ENCODE measurements at regions not wholly inside any gene's neighbourhood (a gene's known extent, or its start where the extent isn't known, plus 50 kb on each side); places are given as distances from the start of the nearest gene placed in this dataset.

DNA sequence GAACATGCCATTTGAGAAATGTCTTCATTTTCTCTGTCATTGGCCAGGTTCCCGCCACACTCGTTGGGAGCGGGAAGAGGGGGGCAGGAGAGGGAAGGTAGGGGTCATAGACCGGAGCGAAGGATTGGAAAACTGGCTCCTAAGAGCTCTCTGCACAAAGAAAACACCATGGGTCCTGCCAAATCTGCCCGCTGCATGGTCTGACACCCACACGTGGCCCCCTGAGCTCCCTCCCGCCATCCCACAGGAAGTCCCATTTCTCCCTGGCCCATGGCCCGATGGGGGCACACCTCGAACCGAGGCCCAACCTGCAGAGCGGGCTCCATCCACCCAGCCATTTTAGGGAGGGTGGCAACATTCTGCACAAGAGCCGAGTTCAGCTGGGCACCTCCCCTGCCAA is 159.6 kb downstream of the SALL1 start:
- DNase-seq, result no peak

DNA sequence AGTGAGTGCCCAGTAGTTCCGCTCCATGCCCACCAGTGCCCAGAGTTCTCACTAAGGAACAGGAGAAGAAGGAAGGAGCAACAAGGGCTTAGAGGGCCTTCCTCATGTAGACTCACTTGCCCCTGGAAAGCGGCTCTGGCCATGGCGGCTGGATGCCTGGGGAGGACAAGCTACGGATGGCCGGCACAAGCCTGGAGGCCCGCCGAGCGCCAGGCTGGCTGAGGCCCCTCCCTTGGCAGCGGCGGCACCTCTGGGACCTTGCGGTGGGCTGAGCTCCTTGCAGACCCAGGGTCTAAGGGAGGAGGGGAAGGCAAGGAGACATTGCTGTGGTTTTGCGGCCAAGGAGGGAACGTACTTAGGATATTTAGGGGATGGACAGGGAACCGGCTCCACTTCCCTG is 160.1 kb downstream of the SALL1 start:
- no peak for DNase-seq

DNA sequence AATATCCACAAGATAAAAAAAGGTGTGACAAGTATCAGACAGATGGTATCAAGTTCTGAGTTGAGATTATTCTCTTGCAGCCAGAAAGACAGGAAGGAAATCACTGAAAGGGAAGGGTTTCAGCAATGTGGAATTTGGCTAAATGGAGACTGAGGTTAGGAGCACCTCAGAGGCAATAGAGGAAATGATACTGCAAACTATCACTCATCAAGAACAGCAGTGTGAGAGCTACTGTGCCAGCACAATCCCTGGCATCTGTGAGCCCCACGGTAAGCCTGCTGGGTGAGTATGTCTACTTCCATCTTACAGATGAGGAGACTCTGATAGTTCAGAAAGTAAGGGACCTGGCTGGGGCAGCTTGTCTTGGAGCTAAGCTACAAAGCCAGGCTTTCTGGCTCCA is 162.0 kb downstream of the SALL1 start:
- DNase-seq, result no peak

DNA sequence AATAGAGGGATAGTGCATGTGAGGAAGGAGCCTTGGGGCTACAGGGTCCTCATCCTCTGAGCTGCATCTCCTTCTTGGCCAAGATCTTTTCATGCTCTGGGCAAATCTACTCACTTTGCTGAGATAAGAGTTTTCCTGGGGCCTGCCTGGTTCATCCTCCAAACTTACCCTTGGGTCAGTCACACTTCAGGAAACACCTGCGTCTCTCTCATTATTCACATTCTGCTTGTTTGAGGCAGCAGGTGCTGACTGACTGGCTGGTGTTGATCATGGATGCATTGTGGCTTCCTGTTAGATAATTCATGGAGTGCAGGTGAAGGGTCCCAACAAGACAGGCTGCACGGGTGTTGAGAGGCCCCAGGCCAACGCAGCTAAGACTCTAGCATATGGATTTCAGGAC is 162.6 kb downstream of the SALL1 start:
- no peak for DNase-seq

DNA sequence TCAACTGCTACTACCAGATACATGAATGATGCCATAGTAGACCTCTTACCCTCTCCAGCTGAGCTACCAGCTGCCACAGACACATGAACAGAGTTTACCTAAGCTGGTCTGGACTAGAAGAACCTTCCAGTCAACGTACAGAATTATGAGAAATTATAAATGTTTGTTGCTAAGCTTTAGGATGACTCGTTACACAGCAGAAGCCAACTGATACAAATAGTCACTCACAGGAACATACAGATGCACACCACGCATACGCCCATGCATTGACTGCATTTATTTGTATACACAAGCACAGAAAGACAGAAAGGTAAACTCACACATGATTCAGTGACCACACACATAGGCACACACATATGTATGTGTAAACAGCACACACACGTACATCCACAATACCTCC is 164.6 kb downstream of the SALL1 start:
- DNase-seq, result no peak

DNA sequence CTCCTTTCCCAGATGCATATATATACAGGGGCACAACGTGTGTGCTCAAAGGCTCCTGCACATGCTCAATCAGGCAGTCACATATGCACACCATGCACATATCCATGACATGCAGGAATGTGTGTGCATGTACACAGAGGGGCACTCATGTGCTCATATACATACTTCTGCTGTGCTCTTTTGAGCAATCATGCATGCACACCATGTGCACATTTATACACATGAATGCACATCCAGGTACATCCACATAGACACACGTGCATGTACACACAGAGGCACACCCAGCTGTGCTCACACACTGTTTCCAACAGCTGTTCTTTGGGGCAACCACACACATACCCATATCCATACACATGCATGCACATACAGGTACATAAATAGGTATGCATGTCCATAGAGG is 165.3 kb downstream of the SALL1 start:
- no peak for DNase-seq

DNA sequence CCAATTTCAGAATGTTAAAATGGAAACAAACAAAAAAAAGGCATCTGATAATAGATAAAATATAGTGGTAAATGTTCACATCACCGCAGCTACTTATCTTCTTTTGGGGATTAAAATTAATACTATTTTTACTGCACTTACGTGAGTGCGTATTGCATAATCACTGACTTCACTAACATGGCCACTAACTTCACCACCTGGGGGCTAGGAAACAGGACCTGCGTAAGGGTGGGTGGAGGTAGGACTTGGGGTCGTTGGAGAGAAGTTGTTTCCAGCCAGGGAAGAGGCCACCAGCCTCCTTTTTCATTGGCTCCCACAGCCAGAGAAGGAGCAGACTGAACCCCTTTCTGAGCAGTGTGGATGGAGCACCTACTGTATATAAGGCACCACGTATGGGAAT is 166.4 kb downstream of the SALL1 start:
- no peak for DNase-seq

DNA sequence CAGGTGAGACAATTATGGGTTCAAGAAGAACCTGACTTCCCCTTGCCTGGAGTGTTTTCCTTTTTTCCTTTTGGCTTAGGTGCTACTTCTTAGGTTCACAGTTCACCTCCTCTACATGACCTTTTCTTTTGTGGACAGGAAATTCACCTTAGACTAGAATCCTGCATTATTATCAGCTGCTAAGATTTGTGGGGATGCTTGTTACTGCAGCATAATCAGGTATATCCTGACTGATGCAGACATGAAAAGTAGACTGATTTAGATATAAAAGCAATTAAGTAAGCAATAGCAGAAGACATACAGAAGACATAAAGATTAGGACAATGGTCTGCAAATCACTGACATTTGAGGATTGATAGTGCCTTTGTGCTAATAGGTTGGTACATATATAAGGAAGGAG is 168.3 kb downstream of the SALL1 start:
- DNase-seq, result no peak

DNA sequence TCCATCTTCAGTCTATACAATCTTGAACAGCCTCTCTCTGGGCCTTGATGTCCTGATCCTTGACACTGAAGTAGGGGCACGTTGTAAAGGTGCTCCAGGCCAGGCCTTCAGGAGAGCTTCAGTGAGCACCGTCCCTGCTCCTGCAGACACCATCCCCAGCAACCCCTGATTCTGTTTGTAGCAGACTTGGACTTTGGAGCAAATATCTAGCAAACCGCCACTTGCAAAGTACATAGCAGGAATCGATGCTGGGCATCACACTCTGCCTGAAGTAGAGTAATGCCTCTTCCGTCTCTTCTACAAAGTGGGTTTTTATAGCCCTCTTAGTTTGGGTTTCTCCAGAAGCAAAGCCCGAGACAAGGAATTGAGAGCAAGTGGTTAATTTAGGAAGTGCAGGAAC is 169.1 kb downstream of the SALL1 start:
- DNase-seq, result no peak

DNA sequence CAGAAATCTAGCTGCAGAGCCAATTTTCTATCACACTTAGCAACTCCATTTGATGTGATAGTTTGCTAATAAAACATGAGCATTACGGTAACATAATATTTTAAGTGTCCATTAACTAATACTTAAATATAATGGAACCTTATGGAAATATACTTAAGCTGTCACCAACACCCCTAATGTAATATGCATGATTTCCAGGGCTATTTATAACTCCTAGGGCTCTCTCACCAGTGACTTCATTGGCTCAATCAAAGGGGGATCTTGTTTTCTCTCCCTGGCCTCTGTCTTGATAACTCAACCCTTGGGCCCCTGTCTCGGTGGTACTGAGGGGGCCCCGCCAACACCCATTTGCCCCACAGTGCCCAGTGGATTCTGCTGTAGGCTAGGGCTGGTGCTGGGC is 170.4 kb downstream of the SALL1 start:
- no peak for DNase-seq

DNA sequence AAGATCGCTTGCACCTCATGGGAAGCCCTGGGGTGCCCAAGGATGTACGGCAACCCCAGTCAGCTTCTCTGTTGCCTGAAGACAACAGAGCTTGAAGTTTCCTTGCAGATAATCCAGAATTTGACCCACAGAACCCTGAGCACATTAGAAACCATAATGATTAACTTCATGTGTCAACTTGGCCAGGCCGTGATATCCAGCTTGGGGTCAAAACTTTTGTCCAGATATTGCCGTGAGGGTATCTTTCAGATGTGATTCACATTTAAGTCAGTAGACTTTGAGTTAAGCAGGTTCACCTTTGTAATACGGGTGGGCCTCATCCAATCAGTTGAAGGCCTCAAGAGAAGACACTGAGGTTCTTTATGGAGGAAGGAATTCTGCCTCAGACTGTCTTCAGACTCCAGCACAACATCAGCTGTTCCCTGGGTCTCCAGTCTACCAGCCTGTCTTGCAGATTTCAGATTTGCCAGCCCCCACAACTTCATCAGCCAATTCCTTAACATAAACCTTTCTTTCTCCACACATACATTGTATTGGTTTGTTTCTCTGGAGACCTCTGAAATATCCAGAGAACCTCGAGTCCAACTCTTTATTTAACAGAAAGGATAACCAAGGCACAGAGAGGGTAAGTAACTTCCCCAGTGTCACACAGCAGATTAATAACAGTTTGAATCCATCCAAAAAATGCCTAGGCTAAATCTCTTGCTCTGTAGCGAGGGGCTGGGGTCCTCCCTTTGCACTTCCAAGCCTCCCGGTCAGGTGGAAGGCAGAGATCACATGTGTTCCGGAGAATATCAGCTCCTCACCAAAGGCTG is 171.1 kb downstream of the SALL1 start:
- DNase-seq, result no peak

DNA sequence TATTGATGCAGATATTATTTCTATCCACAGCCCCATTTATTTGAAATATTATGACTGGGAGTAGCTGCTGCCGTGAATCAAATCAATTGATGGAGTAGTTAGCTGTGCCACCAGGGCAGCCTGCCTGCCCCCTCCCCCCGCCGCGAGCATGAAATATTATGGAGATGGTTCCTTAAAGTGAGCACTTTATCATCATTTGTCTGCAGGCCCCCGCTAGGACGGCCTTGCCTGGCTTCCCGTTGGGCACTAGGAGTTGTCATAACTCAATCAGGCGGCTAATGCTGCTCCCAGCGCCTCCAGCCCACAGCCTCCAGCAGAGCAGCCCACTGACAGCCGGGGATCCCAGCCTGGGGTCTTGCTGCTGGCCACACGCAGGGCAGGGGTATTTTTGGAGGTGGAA is 173.9 kb downstream of the SALL1 start:
- no peak for DNase-seq

DNA sequence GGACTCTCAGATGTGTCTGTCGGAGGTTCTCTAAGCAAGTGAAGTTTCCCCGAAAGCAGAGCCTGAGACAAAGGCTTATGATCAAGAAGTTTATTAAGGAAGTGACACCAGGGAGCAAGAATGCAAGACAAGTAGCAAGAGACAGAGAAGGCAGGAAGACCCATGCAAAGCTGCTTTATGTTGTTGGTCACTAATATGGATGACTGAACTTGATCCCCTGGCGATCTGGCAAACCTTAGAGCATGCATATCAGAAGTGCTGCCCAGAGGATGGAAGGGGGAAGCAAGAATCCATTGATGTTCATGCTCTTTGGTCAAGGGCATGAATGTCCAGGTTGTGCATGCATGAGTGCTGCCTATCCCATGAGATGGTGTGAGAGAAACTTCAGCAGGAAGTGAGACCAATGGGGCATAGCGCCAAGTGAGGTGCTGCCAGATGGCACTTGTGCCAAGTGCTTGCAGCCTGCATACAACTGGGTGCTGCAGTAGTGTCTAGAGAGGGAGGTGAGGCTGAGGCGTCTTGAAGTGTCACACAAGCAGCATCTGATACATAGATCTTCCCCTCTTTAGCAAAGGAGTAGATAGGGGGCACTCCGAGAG is 176.5 kb downstream of the SALL1 start:
- DNase-seq, result no peak

DNA sequence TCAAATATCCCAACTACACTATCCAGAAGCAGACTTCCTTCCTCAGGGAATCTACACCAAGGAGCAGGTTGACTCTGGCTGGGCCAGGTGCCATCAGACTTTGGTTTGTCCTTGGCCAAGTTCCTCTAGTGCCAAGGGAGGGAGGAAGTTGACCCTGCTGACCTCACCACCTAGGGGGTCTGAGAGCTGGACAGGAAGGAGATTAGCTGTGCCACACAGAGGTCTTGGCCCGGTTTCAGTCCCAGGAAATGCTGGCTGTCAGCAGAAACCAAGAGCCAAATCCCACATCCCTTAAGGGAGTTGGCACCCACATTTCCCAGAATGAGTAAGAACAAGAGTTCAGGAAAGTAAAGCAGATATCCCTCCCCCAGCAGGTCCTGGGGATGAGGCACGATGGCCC is 178.2 kb downstream of the SALL1 start:
- DNase-seq, result no peak

DNA sequence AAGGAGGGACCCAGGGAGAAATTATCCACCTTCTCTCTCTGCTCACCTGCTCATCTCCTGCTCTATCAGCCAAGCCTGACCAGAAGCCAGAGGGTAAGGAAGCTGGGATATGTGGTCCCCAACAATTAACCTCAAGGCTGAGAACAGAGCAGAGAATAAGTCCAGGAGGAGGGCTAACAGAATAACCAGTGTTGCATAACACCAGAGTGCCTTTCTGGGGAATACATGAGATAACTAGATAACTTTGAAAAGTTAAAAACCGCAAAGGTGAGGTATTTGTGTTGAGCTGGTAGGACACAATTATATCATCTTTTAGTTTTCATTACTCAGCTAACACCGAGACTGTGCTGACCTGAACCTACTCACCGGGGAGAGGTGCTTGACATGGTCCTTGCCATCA is 180.8 kb downstream of the SALL1 start:
- DNase-seq, result no peak

DNA sequence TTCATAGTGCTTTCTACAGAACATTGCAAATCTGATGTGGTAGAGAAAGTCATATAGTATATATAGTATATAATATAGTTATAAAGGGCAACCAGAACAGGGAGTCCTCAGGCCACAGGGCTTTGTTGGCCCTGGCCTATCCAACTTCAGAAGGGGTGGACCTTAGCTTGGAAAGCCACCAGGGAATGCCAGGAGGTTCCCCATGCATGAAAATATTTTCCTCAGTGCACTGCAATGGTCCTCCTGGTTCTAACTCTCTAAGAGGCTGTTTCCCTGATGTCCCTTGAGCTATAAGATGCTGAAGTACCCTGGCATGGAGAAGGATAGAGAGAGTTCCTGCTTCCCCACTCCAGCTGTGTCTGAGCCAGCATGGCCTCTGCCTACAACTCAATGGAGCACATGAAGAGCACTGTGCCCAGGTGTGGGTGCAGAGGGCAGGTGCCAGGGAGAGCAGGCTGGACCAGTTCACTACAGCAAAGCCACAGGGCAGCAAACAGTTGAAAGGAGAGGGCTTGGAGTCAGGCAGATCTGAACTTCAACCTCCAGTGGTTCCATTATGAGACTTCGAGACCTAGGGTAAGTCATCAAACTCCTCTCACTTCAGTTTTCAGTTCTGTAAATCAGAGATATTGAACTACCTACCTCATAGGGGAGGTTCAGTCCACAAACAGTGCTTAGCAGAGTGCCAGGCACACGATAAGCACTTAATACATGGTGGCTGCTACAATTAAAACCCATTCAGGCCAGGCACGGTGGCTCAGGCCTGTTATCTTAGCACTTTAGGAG is 183.1 kb downstream of the SALL1 start:
- DNase-seq, result no peak

DNA sequence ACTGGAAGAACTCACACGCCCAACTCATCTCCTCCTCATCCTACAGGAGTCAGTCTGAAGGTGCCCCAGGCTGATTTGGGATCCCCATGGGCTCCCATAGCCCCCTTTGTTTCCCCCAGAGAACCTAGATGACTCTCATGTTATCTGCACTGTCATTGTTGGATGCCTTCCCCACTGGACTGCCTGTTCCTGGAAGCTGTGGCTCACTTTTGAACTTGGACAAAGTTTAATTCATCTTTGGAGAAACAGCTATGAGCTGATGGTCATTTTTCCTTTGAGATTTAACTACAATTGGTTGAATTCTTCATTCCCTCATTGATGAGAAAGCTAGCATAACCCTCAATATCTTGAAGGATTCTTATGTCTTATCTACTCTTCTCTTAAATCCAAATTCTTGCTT is 186.6 kb downstream of the SALL1 start:
- no peak for DNase-seq

DNA sequence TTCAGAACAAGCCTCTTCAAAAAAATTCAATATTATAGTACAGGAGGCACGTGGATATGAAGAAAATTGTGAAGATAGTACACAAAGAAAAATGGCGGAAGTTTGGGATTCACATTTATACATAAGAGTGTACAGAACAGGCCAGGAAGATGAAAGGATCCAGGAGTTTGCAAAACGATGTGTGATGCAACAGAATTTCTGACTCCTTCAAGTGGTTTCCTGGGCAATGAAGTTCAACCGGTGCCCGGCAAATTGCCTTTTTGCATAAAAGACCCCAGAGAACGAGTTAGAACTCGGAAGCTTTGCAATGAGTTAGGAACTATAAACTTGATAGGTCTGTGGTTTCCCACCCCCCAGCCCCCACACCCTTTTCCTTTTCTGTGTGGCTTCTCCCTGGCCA is 189.1 kb downstream of the SALL1 start:
- DNase-seq, result no peak

DNA sequence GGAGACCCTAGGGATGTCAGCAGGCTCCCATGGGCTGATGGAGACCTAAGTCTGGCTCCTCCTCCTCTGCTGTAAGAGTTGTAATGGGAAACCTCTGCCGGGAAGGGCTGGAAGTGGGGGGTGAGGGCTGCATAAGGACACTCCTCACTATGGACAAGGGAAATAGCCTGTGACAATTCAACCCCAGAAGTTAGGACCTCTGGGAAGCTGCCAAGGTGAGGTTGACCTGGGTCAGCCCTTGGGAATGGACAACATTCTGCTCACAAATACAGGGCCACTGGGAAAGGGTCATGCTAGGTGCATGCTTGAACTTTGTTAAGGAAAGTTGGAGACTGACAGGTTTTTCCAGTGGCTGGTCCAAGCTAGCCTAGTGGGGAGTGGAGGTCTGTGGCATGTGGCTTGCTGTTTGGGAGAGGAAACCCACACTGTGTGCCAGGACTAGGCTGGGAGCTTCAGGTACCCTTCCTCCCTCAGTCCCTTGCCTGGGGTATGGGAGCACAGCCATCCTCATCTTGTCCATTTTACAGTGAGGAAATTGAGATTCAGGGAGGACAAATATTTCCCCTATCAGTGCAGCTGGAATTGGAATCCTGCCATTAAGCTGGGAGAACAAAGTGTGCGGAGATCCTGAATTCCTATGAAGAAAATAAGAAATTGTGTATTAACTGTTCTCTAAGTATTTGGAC is 190.4 kb downstream of the SALL1 start:
- no peak for DNase-seq

DNA sequence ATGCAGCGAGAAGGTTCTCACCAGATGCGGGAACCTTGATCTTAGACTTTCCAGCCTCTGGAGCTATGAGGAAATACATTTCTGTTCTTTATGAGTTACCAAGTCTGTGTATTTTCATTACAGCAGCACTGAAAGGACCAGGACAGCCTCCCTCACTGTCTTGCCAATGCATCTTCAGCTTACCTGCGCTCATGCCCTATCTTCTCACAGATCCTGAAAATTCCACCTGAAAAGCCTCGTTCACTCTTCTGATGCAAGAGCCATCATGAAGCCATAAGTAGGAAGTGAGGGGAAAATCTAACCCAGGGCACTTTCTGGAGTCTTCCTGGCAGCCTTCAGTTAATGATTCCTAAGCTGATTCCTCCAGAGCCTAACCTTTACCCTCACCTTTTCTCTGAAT is 194.0 kb downstream of the SALL1 start:
- DNase-seq, result no peak

DNA sequence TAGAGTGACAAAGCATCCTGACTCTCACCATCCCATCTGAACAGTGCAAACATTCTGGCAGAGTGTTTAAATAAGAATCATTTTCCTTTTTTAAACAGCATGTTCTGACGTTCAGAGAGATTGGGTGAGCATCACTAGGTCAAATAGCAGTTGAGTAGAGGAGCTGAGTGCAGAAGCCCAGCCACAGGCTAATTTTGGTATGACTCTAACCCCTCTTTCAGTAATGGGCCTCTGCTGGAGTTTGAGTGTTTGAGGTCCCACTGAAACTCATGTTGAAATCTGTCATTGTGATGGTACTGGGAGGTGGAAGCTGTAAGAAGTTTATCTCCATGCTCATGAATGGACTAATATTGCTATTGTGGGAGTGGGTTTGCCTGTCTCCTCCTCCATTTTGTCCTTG is 194.4 kb downstream of the SALL1 start:
- DNase-seq, result no peak

DNA sequence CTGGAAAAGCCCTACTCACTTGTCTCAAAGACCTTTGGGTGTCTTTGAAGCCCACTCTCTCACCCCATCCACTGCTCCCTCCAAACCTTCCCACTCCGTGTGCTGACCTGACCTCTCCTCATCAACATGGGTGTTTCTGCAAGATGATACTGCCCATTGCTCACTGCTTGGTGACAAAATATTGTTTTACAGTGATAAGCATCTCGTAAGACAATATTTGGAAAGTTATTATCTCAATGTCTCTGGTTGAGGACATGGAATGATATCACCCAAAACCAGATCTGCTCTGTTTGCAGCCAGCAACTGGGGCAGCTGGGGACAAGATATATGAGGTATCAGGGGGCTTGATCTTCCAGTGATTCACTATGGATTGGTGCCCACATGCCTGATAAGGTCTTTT is 195.8 kb downstream of the SALL1 start:
- no peak for DNase-seq

DNA sequence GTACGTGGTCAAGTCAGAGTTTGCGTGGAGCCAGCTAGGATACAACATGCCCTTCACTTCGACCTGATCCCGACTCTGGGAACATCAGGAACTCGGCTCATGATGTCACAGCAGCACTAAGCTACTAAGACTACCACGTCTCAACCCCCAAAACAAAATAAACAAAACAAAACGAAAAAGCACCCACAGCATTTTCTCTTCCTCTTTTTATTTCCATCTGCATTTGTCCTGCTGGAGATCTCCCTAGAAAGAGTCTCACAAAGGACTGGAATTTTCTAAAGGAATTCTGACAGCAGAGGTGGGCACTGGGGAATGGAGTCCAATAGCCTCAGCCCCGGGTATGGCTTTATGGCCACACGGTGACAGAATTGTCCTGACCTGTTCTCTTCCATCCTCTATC is 196.6 kb downstream of the SALL1 start:
- no peak for DNase-seq

DNA sequence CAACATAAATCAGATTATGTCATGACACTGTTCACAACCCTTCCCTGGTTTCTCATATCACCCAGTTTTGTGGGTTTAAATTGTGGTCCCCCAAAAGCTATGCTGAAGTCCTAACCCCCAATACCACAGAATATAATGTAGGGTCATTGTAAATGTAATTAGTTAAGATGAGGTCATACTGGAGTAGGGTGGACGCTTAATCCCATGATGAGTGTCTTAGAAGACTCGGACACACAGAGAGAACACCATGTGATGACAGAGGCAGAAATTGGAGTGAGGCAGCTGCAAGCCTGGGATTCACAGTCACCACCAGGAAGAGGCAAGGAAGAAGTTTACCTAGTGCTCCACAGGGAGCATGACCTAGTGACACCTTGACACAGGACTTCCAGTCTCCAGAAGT is 197.8 kb downstream of the SALL1 start:
- no peak for DNase-seq

Data from stimulated activated CD4-positive, alpha-beta T cell treated with anti-CD3 and anti-CD28 coated beads, Interleukin-12 subunit alpha, Interleukin-12 subunit beta, amount 100 ng/mL, for 4 hours (primary cell).